Panc1 (cell line): ENCODE measurements at regions not wholly inside any gene's neighbourhood (a gene's known extent, or its start where the extent isn't known, plus 50 kb on each side); places are given as distances from the start of the nearest gene placed in this dataset.

ENCODE experiments used
- ATAC-seq: fragments of 200-7000 bp; cut with Tn5 transposase; 2 replicates; pipeline ENCODE4 v1.9.1; 2020; ENCODE audit warnings: mild to moderate bottlenecking, moderate library complexity
- BruUV-seq: library from RNA; stranded (reverse); fragments of 400-500 nt; replicated peaks from 2 replicates; lab custom pipeline; 2021; lab: Mats Ljungman, UMichigan
- CTCF ChIA-PET: fragments of 300-600 bp; sonication (Branson Sonifier 250); formaldehyde crosslinking; loops from one replicate; lab custom pipeline; 2022; ENCODE audit warnings: antibody characterized with exemption; lab: Charles Lee
- POLR2A ChIA-PET: fragments of 300-600 bp; sonication (Branson Sonifier 250); formaldehyde crosslinking; loops from one replicate; lab custom pipeline; 2022; ENCODE audit warnings: antibody characterized with exemption; lab: Charles Lee
- DNase-seq: peaks from one replicate; pipeline ENCODE4 v3.0.0-alpha.2; 2010; ENCODE audit warnings: low read depth, low spot score
- H3K27ac ChIP-seq: 2 replicates; pipeline ENCODE4 v1.5.1; 2011; ENCODE audit warnings: mild to moderate bottlenecking, low read length, inconsistent platforms
- H3K27me3 ChIP-seq: fragments of 200-500 bp; sonication (Bioruptor generic); 2 replicates; pipeline ENCODE4 v1.6.0; 2014; ENCODE audit warnings: low read length, inconsistent platforms; ENCODE audit not compliant: control insufficient read depth, insufficient read depth
- H3K36me3 ChIP-seq: fragments of 200-500 bp; sonication (Bioruptor generic); 2 replicates; pipeline ENCODE4 v1.5.1; 2014; ENCODE audit warnings: inconsistent platforms, mild to moderate bottlenecking, low read length, moderate library complexity; ENCODE audit not compliant: control insufficient read depth, insufficient read depth
- H3K4me1 ChIP-seq: 2 replicates; pipeline ENCODE4 v1.5.1; 2011; ENCODE audit warnings: inconsistent platforms, mild to moderate bottlenecking, low read length, moderate library complexity; ENCODE audit not compliant: control insufficient read depth, insufficient read depth
- H3K4me3 ChIP-seq, 2 experiments: 2 replicates each; pipeline ENCODE4 v1.5.1; 2011 to 2012; ENCODE audit warnings: low read depth in 2 of 2, low read length in 2 of 2, mild to moderate bottlenecking in 2 of 2, inconsistent platforms in 1 of 2, moderate library complexity in 1 of 2
- H3K9me3 ChIP-seq: fragments of 200-500 bp; sonication (Bioruptor generic); 2 replicates; pipeline ENCODE4 v1.5.1; 2014; ENCODE audit warnings: low read depth, mild to moderate bottlenecking, inconsistent platforms, low read length, moderate library complexity; ENCODE audit not compliant: control insufficient read depth, insufficient read depth
- CTCF ChIP-seq: fragments of 450-650 bp; IDR thresholded peaks from 2 replicates; pipeline ENCODE4 v1.5.1; 2017; ENCODE audit warnings: mild to moderate bottlenecking
- POLR2AphosphoS5 ChIP-seq: IDR thresholded peaks from 2 replicates; pipeline ENCODE4 v1.6.1; 2012; ENCODE audit warnings: mild to moderate bottlenecking, low read depth, low read length, moderate library complexity
- REST ChIP-seq, 2 experiments: IDR thresholded peaks; 2 replicates each; pipeline ENCODE4 v1.6.1; 2011 to 2012; ENCODE audit warnings: low read depth in 2 of 2, control low read depth in 1 of 2, low read length in 1 of 2, mild to moderate bottlenecking in 1 of 2, moderate library complexity in 1 of 2; ENCODE audit not compliant: insufficient read depth in 1 of 2
- SIN3A ChIP-seq: IDR thresholded peaks from 2 replicates; pipeline ENCODE4 v1.6.1; 2012; ENCODE audit warnings: low read depth, mild to moderate bottlenecking, low read length, moderate library complexity, borderline replicate concordance; ENCODE audit not compliant: insufficient read depth
- TCF7L2 ChIP-seq: IDR thresholded peaks from 2 replicates; pipeline ENCODE4 v1.6.1; 2011; ENCODE audit warnings: mild to moderate bottlenecking, low read depth, low read length, inconsistent platforms
- in situ Hi-C: cut with HindIII; loops from 2 replicates; pipeline ENCODE4 v1.10.0; 2016; ENCODE audit warnings: low sequenced_read_pairs, low pct_unique_long_range_greater_than_20kb
- intact Hi-C: fragments of 100-400 bp; cut with micrococcal nuclease; formaldehyde crosslinking; loops from one replicate; pipeline ENCODE4 v1.10.0; 2022; ENCODE audit not compliant: unreplicated experiment

- CTCF ChIA-PET, result no interaction called here
- no TSS peak for BruUV-seq
- POLR2A ChIA-PET, result no interaction called here
- in situ Hi-C loops (no loop called here), intact Hi-C loops (no loop called here)
- no peak for DNase-seq
- TF ChIP-seq REST (IDR thresholded peaks at IDR 0.05; ENCODE audit: insufficient read depth in 1 of 2, low read depth in 2 of 2, low read length in 1 of 2), result no peak
- no peak for TF ChIP-seq POLR2AphosphoS5
- no peak for TF ChIP-seq CTCF
- no peak for TF ChIP-seq SIN3A
- TF ChIP-seq TCF7L2, result no peak
- Histone ChIP-seq H3K36me3 (no peaks in the 10 kb centered on the region), H3K4me3 (no peak overlapping the region), H3K9me3 (no peaks in the 10 kb centered on the region), H3K27me3 (no peaks in the 10 kb centered on the region), H3K4me1 (no peaks in the 10 kb centered on the region), H3K27ac (no peak overlapping the region)
- no peak for ATAC-seq
Measured at GRCh38 chr10:128814024-128814423, 653.0 kb upstream of the MGMT start.

GRCh38 chr10:128814782-128815181, 652.3 kb upstream of the MGMT start:
- intact Hi-C loops, result no loop called here
- in situ Hi-C loops, result no loop called here
- TF ChIP-seq CTCF, result no peak
- no peak for TF ChIP-seq POLR2AphosphoS5
- TF ChIP-seq TCF7L2, result no peak
- no peak for TF ChIP-seq REST (IDR thresholded peaks at IDR 0.05; ENCODE audit: insufficient read depth in 1 of 2, low read depth in 2 of 2, low read length in 1 of 2)
- TF ChIP-seq SIN3A, result no peak

More at GRCh38 chr10:128814782-128815181, 652.3 kb upstream of the MGMT start:
- Histone ChIP-seq H3K36me3 (no peaks in the 10 kb centered on the region), H3K27ac (no peak overlapping the region), H3K4me3 (no peak overlapping the region), H3K4me1 (no peaks in the 10 kb centered on the region), H3K27me3 (no peaks in the 10 kb centered on the region), H3K9me3 (no peaks in the 10 kb centered on the region)
- DNase-seq (no peak), ATAC-seq (no peak)
- ChIA-PET CTCF (no interaction called here), POLR2A (no interaction called here)
- BruUV-seq, result no TSS peak
